ENCODE measurements at regions not wholly inside any gene's neighbourhood (a gene's known extent, or its start where the extent isn't known, plus 50 kb on each side); places are given as distances from the start of the nearest gene placed in this dataset.

DNA sequence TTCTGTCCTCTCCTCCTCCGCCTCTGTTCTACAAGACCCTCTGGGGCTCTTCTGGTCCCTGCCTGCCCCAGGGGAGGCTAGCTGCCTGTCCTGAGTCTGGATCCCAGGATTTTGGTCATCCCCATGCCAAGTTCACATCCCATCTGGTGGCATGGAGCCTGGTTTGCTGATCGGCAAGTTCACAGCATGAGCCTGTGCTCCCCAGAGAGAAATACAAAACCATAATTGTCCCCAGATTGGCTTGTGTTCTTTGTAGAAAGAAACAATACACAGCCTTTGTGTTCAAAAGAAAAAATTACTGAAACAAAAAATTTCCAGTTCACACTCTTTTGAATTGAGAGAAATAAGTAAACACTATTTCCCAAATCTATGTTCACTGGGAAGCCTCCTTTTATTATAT is 149.4 kb upstream of the ZC3H12A start:
- TF ChIP-seq, protein P1, sequence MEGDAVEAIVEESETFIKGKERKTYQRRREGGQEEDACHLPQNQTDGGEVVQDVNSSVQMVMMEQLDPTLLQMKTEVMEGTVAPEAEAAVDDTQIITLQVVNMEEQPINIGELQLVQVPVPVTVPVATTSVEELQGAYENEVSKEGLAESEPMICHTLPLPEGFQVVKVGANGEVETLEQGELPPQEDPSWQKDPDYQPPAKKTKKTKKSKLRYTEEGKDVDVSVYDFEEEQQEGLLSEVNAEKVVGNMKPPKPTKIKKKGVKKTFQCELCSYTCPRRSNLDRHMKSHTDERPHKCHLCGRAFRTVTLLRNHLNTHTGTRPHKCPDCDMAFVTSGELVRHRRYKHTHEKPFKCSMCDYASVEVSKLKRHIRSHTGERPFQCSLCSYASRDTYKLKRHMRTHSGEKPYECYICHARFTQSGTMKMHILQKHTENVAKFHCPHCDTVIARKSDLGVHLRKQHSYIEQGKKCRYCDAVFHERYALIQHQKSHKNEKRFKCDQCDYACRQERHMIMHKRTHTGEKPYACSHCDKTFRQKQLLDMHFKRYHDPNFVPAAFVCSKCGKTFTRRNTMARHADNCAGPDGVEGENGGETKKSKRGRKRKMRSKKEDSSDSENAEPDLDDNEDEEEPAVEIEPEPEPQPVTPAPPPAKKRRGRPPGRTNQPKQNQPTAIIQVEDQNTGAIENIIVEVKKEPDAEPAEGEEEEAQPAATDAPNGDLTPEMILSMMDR (IDR thresholded peaks at IDR 0.05 in 2 of 3, conservative IDR thresholded peaks at IDR 0.05 in 1 of 3; ENCODE audit: borderline replicate concordance in 1 of 3, insufficient read depth in 1 of 3, low read depth in 2 of 3, low read length in 2 of 3) = no peak
- TF ChIP-seq POLR2A (IDR thresholded peaks at IDR 0.05; ENCODE audit: borderline replicate concordance, extremely low read depth, insufficient read depth, insufficient read length) = no peak

All from HCT116 (cell line).